ES-I3 (cell line): ENCODE measurements at regions not wholly inside any gene's neighbourhood (a gene's known extent, or its start where the extent isn't known, plus 50 kb on each side); places are given as distances from the start of the nearest gene placed in this dataset.

Experiments used
- H3K36me3 ChIP-seq: 2 replicates; pipeline ENCODE4 v1.6.1; 2013; ENCODE audit warnings: mild to moderate bottlenecking, low read length, control low read depth, moderate library complexity; ENCODE audit not compliant: insufficient read depth
- H3K4me1 ChIP-seq: 2 replicates; pipeline ENCODE4 v1.6.1; 2013; ENCODE audit warnings: mild to moderate bottlenecking, control low read depth, low read length; ENCODE audit not compliant: insufficient read depth
- H3K9ac ChIP-seq: 2 replicates; pipeline ENCODE4 v1.6.1; 2013; ENCODE audit warnings: low read depth, mild to moderate bottlenecking, low read length, moderate library complexity
- H3K9me3 ChIP-seq: 2 replicates; pipeline ENCODE4 v1.6.1; 2013; ENCODE audit warnings: mild to moderate bottlenecking, low read length, moderate library complexity; ENCODE audit not compliant: control insufficient read depth, insufficient read depth

DNA sequence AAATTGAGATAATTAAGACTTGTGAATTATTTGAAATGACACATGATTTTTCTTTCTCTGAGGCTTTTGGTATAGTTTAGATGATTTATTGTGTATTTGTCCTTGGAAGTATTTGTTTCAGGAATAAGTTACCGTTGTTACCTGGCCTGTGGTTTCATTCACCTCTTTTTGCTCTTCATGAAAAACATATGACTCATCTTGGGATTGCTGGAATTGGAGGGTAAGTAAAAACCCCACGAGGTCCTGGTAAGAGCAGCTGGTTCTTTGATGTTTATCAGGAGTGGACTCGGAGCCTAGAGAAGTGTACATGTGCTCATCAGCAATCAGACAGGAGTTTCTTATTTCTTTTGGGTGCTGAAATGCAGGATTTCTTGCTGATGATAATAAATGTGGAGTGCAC is 275.3 kb downstream of the PSAT1 start:
- H3K9me3 ChIP-seq, result no peaks in the 10 kb centered on the region
- H3K9ac ChIP-seq, result no peak overlapping the region
- peaks cover 10% of the 10 kb centered on the region; the same call in 1 of the 2 replicates for H3K4me1 ChIP-seq
- no peaks in the 10 kb centered on the region for H3K36me3 ChIP-seq

DNA sequence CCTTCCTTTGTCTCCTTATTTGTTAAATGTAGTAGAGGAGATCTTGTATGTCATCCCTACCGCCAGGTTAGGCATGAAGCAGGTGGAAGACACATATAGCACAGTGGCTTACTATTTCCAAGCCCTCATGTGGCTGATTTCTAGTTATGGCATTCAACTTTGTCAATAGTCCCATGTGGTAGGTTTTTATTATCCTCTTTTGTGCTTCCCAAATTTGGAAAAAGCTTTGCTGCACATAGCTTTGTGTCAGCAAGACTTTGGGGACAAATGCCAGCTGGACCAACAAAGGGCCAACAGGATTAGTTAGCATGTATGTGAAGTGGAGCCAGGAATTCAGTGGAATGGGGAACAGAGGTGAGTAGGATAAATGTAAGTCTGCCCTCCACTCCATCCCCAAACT is 276.3 kb downstream of the PSAT1 start:
- peaks cover 10% of the 10 kb centered on the region; the same call in 1 of the 2 replicates for H3K4me1 ChIP-seq
- H3K36me3 ChIP-seq, result no peaks in the 10 kb centered on the region
- H3K9me3 ChIP-seq, result no peaks in the 10 kb centered on the region
- H3K9ac ChIP-seq, result no peak overlapping the region

DNA sequence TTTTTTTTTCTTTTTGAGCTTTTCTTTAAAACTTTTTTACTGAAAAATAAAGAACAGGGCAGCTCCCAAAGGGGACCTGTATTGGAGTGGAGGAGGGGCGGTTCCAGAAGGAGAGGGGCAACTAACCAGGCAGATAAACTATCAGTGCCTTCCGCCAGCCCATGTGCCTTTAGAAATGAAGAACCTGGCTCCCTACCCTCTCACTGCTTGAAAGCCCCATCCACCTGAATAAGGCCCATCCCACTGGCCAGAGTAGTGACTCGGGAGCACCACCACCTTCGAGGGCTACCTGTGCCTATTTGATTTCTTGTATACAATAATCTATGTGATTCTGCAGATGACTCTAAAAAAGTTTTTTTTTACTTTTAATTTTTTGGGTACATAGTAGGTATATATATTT is 276.7 kb downstream of the PSAT1 start:
- H3K36me3 ChIP-seq, result no peaks in the 10 kb centered on the region
- H3K9me3 ChIP-seq, result no peaks in the 10 kb centered on the region
- peaks cover 10% of the 10 kb centered on the region; the same call in 1 of the 2 replicates for H3K4me1 ChIP-seq
- no peak overlapping the region for H3K9ac ChIP-seq

DNA sequence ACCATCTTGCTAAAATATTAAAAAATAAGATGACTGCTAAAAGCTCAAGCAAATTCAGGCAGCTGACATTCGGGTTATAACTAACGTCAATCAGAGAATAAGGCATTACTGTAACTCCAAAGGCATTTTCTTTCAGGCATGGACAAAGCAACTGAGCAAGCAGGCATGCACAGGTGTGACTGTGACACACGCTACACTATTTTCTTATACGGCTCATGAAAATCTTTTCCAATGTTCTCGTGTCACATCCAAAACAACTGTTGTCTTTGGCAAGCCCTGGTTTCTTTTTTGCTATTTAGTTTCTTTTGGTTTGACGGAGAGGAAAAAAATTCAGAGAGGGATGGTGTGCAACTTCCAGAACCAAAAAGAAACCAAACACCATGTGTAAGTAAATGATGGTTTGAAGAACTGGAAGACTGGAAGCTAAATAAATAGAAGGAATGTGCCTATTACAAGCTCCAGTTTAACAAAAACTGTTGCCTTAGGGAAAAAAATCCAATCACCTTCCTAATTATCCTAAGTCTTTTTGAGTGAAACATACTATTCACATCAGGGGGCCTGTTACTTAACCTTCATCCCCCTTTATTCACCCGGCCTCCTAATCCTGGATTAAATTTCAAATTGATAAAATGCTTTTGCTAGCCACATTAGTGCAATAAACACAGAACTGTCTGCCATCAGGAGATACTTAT is 277.6 kb downstream of the PSAT1 start:
- Histone ChIP-seq H3K36me3 (no peaks in the 10 kb centered on the region), H3K9ac (no peak overlapping the region), H3K9me3 (no peaks in the 10 kb centered on the region), H3K4me1 (peaks cover 10% of the 10 kb centered on the region; the same call in 1 of the 2 replicates)

DNA sequence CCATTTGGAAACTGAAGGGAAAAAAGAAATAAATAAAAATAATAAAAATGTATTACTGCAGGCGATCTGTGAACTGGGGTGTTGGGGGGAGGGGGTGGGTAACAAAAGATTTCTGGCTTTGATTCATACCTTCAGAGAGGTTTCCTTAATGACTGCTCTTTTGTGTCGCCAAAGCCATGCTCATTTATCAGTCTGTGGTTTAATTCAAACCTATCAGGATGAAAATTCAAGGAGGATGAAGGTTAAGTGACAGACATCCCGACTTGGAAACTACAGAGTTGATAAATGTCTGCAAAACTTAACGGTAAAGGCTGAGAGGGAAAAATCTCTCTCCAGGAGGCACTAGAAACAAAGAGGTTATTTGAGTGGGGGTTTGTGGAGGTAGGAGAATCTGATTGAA is 278.2 kb downstream of the PSAT1 start:
- Histone ChIP-seq H3K4me1 (peaks cover 10% of the 10 kb centered on the region; the same call in 1 of the 2 replicates), H3K9me3 (no peaks in the 10 kb centered on the region), H3K36me3 (no peaks in the 10 kb centered on the region), H3K9ac (no peak overlapping the region)

DNA sequence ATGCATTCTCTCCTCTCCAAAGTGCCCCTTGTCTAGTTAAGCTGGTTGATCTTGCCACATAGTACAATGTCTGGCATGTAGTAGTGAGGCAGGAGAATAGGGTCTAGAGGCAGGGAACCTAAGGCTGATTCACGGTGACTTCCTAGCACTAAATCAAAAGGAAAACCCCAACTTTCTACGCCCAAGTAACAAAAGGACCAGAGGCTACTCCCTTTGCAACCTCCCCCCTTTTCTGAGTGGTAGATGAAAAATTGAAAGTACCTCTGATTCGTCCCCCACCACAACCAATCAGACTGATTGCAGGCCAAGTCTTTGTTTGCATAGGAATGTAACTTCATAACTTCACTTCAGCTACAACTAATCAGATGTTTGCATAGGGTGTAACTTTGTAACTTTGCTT is 278.8 kb downstream of the PSAT1 start:
- Histone ChIP-seq H3K9ac (no peak overlapping the region), H3K9me3 (no peaks in the 10 kb centered on the region), H3K36me3 (no peaks in the 10 kb centered on the region), H3K4me1 (peaks cover 10% of the 10 kb centered on the region; the same call in 1 of the 2 replicates)

DNA sequence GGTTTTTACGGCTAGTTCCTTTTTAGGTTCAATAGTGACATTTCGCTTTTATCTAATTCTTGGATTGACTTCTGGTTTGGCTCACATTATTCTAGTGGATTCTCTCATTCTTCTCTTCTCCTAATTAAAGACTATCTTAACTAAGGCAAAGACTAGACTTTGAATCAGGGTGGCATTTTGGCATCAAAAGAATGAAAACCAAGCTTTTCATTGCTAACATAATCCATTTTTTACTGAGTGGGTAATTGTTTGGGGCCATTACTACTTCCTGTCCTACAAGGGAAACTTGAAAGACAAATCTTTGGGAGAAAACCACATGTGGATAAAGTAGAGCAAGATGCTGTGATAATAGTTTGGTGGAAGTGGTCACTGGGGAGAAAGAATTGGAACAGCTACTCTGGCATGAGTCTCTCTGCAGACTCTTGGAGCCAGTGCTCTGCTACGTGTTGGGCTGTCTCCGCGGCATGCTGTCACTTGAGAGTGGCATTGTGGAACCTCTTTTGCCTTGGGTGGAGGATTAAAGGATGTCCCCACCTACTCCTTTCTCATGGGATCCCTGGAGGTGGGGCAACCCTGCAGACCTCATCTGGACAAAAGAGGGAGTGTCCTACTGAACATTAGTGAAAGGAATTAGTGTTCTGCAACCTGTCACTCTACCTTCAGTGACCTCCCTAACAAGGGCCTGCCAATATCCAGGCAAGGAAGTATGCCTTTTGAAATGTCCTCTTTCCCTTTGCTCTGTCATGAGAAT is 280.4 kb downstream of the PSAT1 start:
- H3K9ac ChIP-seq, result no peak overlapping the region
- peaks cover 10% of the 10 kb centered on the region; the same call in 1 of the 2 replicates for H3K4me1 ChIP-seq
- H3K9me3 ChIP-seq, result no peaks in the 10 kb centered on the region
- no peaks in the 10 kb centered on the region for H3K36me3 ChIP-seq

DNA sequence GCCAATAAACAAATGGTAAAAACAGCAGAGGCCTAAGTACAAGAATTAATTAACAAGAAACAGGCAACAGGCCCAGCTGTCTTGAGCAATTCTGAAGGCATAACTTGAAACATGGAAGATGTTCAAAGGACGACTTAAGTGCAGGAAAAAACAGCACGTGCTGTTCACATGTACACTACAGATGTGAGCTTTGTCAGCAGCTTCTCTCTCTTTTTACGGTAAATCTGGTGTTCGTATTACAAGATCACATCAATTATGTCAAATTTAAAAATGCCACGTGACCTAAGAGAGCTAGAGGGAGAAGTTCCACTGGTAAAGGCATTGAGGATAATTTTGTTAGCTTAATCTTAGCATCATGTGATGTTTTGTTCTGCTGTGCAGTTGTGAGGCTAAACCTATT is 281.1 kb downstream of the PSAT1 start:
- Histone ChIP-seq H3K9ac (no peak overlapping the region), H3K9me3 (no peaks in the 10 kb centered on the region), H3K36me3 (no peaks in the 10 kb centered on the region), H3K4me1 (peaks cover 10% of the 10 kb centered on the region; the same call in 1 of the 2 replicates)

DNA sequence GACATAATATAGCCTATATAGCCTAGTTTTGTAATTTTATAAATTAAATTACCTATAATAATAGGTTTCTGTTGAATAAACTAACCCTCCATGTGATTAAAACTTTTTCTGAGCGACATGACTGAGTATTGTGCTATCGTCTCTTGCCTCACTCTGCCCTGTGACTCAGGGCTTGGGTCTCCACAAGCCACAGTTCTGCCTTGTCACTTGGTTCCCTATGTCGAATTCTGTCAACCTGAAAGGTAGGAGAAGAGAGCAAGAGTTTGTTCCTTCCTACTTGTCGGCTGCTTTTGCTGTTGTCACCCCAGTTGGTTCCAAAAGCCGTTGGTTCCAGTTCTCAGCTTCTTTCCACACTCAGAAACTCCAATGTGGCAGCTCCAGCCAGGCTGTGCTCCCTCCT is 285.9 kb downstream of the PSAT1 start:
- H3K9ac ChIP-seq, result no peak overlapping the region
- H3K36me3 ChIP-seq, result no peaks in the 10 kb centered on the region
- H3K9me3 ChIP-seq, result no peaks in the 10 kb centered on the region
- H3K4me1 ChIP-seq, result no peaks in the 10 kb centered on the region

DNA sequence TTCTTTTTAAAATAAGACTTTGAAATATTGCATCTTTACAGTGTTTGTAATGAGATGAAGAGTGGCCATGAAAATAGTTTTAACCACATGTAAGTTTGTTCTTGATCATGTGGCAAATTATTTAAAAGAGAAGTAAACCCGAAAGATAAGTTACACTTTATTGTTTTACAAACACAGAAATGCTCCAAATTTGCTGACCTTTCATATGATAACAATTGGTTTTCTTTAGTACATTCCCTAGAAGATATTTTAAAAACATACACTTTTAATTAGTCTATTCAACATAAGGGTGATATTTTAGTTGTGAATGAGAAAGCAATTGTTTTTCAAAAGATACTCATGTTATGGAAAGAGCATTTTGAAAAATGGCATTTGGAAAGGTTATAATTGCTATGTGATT is 287.7 kb downstream of the PSAT1 start:
- Histone ChIP-seq H3K9me3 (no peaks in the 10 kb centered on the region), H3K9ac (no peak overlapping the region)

DNA sequence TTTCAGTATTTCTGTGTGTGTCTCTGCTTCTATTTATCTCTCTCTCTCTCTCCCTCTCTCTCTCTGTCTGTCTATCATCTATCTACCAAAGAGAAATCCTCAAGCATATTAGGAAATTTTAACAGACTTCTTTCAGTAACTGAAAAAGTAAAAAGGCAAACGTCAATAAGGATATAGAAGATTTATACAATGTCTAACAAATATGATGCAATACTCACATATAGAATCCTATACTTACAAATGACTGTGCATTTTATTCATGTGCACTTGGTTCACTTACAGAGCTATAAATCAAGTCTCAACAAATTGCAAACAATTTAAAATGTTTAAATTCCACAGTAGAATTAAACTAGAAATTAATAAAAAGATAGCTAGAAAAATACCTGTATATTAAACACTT is 289.0 kb downstream of the PSAT1 start:
- Histone ChIP-seq H3K4me1 (no peaks in the 10 kb centered on the region), H3K9me3 (no peaks in the 10 kb centered on the region), H3K36me3 (no peaks in the 10 kb centered on the region), H3K9ac (no peak overlapping the region)

More for the DNA sequence above, 287.7 kb downstream of the PSAT1 start:
- Histone ChIP-seq H3K4me1 (no peaks in the 10 kb centered on the region), H3K36me3 (no peaks in the 10 kb centered on the region)

DNA sequence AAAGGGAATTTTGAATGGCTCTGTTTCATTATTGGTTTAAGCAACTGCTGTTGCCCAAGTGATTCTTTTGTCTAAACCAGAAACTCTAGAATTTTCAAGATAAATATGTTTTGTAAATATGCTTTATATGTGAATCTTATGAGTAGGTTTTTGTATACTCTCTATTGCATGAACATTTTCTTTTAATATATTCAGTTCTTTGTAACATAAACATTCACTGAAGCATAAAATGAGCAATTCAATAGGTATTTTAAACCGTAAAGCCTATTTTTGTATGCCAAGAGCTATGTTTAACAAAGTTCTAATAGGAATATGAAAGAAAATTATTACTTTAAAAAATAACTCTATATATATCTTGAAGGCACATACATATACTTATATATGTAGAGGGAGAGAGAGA is 293.1 kb downstream of the PSAT1 start:
- Histone ChIP-seq H3K4me1 (no peaks in the 10 kb centered on the region), H3K9me3 (no peaks in the 10 kb centered on the region), H3K36me3 (no peaks in the 10 kb centered on the region), H3K9ac (no peak overlapping the region)

DNA sequence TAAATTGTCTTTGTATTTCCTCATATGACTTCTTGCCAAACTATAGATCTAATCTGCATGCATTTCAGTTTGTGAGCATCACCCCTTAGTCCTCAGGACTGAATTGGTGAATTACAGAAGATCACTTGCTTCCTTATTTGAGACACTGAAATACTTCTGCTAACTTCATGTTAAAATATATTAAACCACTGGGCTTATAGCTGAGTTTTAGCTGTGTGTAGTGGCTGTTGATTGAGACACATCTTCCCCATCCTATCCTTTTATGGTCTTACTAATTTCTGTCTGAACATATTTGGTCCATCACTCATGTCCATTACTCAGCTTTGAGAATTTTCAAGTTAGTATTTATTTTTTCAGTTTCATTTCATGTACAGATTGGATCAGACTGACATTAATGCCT is 295.9 kb downstream of the PSAT1 start:
- H3K4me1 ChIP-seq, result no peaks in the 10 kb centered on the region
- H3K9ac ChIP-seq, result no peak overlapping the region
- no peaks in the 10 kb centered on the region for H3K9me3 ChIP-seq
- no peaks in the 10 kb centered on the region for H3K36me3 ChIP-seq

DNA sequence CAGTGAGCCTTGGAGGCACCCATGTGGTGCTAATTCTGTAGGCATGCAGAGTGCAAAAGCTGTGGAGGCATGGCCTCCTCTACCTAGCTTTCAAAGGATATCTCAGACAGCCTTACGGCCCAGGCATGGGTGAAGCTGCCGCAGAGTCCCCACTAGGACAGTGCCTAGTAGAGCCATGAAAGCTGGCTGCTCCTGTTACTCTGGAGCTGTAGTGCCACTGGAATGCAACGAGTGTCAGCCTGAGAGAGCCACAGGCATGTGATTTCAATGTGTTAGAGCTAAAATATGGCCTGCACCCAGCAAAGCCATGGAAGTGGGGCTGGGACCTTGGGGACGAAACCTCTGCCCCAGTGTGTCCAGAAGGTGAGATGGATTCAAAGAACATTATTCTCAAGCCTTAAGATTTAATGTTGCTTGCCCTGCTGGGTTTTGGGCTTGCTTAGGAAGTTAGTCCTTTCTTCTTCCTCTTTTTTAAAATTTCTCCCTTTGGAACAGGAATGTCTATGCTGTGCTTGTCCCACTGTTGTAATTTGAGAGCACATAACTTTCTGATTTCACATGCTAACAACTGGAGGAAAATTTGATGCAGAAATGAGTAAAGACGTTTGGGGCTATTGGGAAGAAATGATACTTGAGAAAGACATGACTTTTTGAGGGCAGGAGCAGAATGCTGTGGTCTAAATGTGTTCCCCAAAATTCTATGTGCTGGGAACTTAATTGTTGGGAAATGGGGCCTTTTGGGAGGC is 298.4 kb downstream of the PSAT1 start:
- Histone ChIP-seq H3K9me3 (no peaks in the 10 kb centered on the region), H3K9ac (no peak overlapping the region), H3K36me3 (no peaks in the 10 kb centered on the region), H3K4me1 (0 out of 2 replicates have a peak, but pooled peaks cover 4% of the 10 kb centered on the region)
